ENCODE measurements at regions not wholly inside any gene's neighbourhood (a gene's known extent, or its start where the extent isn't known, plus 50 kb on each side); places are given as distances from the start of the nearest gene placed in this dataset.

GRCh38 chr15:37165395-37165794 lies 65.0 kb upstream of the MEIS2 start:
- TF ChIP-seq CTCF (IDR thresholded peaks at IDR 0.05): no peak
- TF ChIP-seq POLR2A (IDR thresholded peaks at IDR 0.05): no peak

Measured in testis (tissue), 2 donors.